H9 (cell line): ENCODE measurements at regions not wholly inside any gene's neighbourhood (a gene's known extent, or its start where the extent isn't known, plus 50 kb on each side); places are given as distances from the start of the nearest gene placed in this dataset.
"Not testable (repeated sequence)": the region's sequence is repeated elsewhere in the genome, so short reads cannot be mapped to it uniquely, and the experiment has no call there.

Source experiments
- DNase-seq: peaks from one replicate; pipeline ENCODE4 v3.0.0-alpha.2; 2017
- H2AFZ ChIP-seq: one replicate; pipeline ENCODE4 v1.6.1; 2013; ENCODE audit warnings: mild to moderate bottlenecking, low read length, control low read depth, moderate library complexity
- H2AK5ac ChIP-seq: 2 replicates; pipeline ENCODE4 v1.6.1; 2013; ENCODE audit warnings: low read length, control low read depth, mixed read lengths; ENCODE audit not compliant: insufficient read length
- H2BK120ac ChIP-seq: one replicate; pipeline ENCODE4 v1.6.1; 2013; ENCODE audit warnings: low read depth, mild to moderate bottlenecking, low read length, control low read depth, inconsistent platforms; ENCODE audit not compliant: poor library complexity, severe bottlenecking
- H2BK12ac ChIP-seq: 2 replicates; pipeline ENCODE4 v1.6.1; 2013; ENCODE audit warnings: low read length, control low read depth, mixed read lengths, low read depth; ENCODE audit not compliant: insufficient read length
- H2BK15ac ChIP-seq: 2 replicates; pipeline ENCODE4 v1.6.1; 2013; ENCODE audit warnings: low read depth, low read length, control low read depth
- H2BK20ac ChIP-seq: one replicate; pipeline ENCODE4 v1.6.1; 2013; ENCODE audit warnings: low read depth, mild to moderate bottlenecking, low read length, control low read depth, inconsistent platforms; ENCODE audit not compliant: poor library complexity, severe bottlenecking
- H2BK5ac ChIP-seq: 2 replicates; pipeline ENCODE4 v1.6.1; 2013; ENCODE audit warnings: low read length, control low read depth, mixed read lengths; ENCODE audit not compliant: insufficient read length
- H3K14ac ChIP-seq: 2 replicates; pipeline ENCODE4 v1.6.1; 2013; ENCODE audit warnings: low read length, control low read depth; ENCODE audit not compliant: insufficient read depth
- H3K18ac ChIP-seq: 2 replicates; pipeline ENCODE4 v1.6.1; 2013; ENCODE audit warnings: low read depth, mild to moderate bottlenecking, mixed read lengths, low read length, control low read depth; ENCODE audit not compliant: insufficient read length
- H3K23ac ChIP-seq: 2 replicates; pipeline ENCODE4 v1.6.1; 2013; ENCODE audit warnings: low read length, control low read depth, mixed read lengths, low read depth; ENCODE audit not compliant: insufficient read length
- H3K23me2 ChIP-seq: 2 replicates; pipeline ENCODE4 v1.6.1; 2013; ENCODE audit warnings: low read depth, mild to moderate bottlenecking, mixed read lengths, low read length, control low read depth; ENCODE audit not compliant: insufficient read length, poor library complexity, severe bottlenecking
- H3K27ac ChIP-seq: 2 replicates; pipeline ENCODE4 v1.5.1; 2013; ENCODE audit warnings: low read length, control low read depth, mixed read lengths, low read depth; ENCODE audit not compliant: insufficient read length
- H3K27me3 ChIP-seq: 2 replicates; pipeline ENCODE4 v1.6.1; 2013; ENCODE audit warnings: low read length, control low read depth, inconsistent platforms; ENCODE audit not compliant: insufficient read depth
- H3K4ac ChIP-seq: 2 replicates; pipeline ENCODE4 v1.6.1; 2013; ENCODE audit warnings: low read depth, mild to moderate bottlenecking, control low read depth, inconsistent platforms, low read length, moderate library complexity
- H3K4me1 ChIP-seq: 2 replicates; pipeline ENCODE4 v1.6.1; 2013; ENCODE audit warnings: low read length, control low read depth, inconsistent platforms; ENCODE audit not compliant: insufficient read depth
- H3K4me2 ChIP-seq: 2 replicates; pipeline ENCODE4 v1.6.1; 2013; ENCODE audit warnings: low read length, control low read depth, mixed read lengths; ENCODE audit not compliant: insufficient read length, insufficient read depth
- H3K56ac ChIP-seq: 2 replicates; pipeline ENCODE4 v1.6.1; 2013; ENCODE audit warnings: low read depth, mild to moderate bottlenecking, mixed read lengths, low read length, control low read depth; ENCODE audit not compliant: insufficient read length
- H3K79me1 ChIP-seq: 2 replicates; pipeline ENCODE4 v1.6.1; 2013; ENCODE audit warnings: low read depth, mild to moderate bottlenecking, moderate library complexity, low read length, control low read depth, inconsistent platforms; ENCODE audit not compliant: insufficient read depth, poor library complexity, severe bottlenecking
- H3K79me2 ChIP-seq: 2 replicates; pipeline ENCODE4 v1.6.1; 2013; ENCODE audit warnings: low read length, control low read depth, inconsistent platforms; ENCODE audit not compliant: insufficient read depth
- H3K9ac ChIP-seq: 2 replicates; pipeline ENCODE4 v1.6.1; 2013; ENCODE audit warnings: low read length, control low read depth, mixed read lengths; ENCODE audit not compliant: insufficient read length; ENCODE audit errors: extremely low read depth
- H3K9me3 ChIP-seq: one replicate; pipeline ENCODE4 v1.6.1; 2013; ENCODE audit warnings: low read depth, low read length, inconsistent platforms; ENCODE audit not compliant: control insufficient read depth
- H3T11ph ChIP-seq: one replicate; pipeline ENCODE4 v1.6.1; 2013; ENCODE audit warnings: mild to moderate bottlenecking, low read length, control low read depth, inconsistent platforms
- H4K20me1 ChIP-seq: one replicate; pipeline ENCODE4 v1.6.1; 2013; ENCODE audit not compliant: control insufficient read depth, insufficient read length, insufficient read depth
- H4K5ac ChIP-seq: 2 replicates; pipeline ENCODE4 v1.6.1; 2013; ENCODE audit warnings: low read depth, mild to moderate bottlenecking, mixed read lengths, low read length, control low read depth; ENCODE audit not compliant: insufficient read length
- H4K8ac ChIP-seq: replicated peaks from 2 replicates; pipeline ENCODE4 v1.6.1; 2013; ENCODE audit warnings: low read length, control low read depth, mixed read lengths, low read depth; ENCODE audit not compliant: insufficient read length
- H4K91ac ChIP-seq: 2 replicates; pipeline ENCODE4 v1.6.1; 2013; ENCODE audit warnings: low read depth, mild to moderate bottlenecking, moderate library complexity, mixed read lengths, low read length, control low read depth; ENCODE audit not compliant: insufficient read length
- H3K27ac Mint-ChIP-seq, 3 experiments: 2 replicates in 2 of 3; 3 replicates in 1 of 3; pipeline ENCODE4 v1.8.0; 2020 to 2021; ENCODE audit warnings: mixed read lengths in 3 of 3, mild to moderate bottlenecking in 1 of 3, moderate library complexity in 1 of 3
- H3K27me3 Mint-ChIP-seq: 2 replicates; pipeline ENCODE4 v1.8.0; 2021; ENCODE audit warnings: low read depth, mild to moderate bottlenecking, moderate library complexity, mixed read lengths
- H3K36me3 Mint-ChIP-seq, 3 experiments: 2 replicates in 2 of 3; 3 replicates in 1 of 3; pipeline ENCODE4 v1.8.0; 2020 to 2021; ENCODE audit warnings: low read depth in 3 of 3, mixed read lengths in 3 of 3; ENCODE audit not compliant: insufficient read depth in 1 of 3
- H3K4me1 Mint-ChIP-seq, 2 experiments: 2 replicates each; pipeline ENCODE4 v1.8.0; 2020; ENCODE audit warnings: mixed read lengths in 2 of 2
- H3K4me3 Mint-ChIP-seq, 2 experiments: 2 replicates in 1 of 2; 3 replicates in 1 of 2; pipeline ENCODE4 v1.8.0; 2020 to 2021; ENCODE audit warnings: mild to moderate bottlenecking in 2 of 2, mixed read lengths in 2 of 2, moderate library complexity in 1 of 2
- H3K9me3 Mint-ChIP-seq, 2 experiments: 2 replicates in 1 of 2; 3 replicates in 1 of 2; pipeline ENCODE4 v1.8.0; 2020; ENCODE audit warnings: mild to moderate bottlenecking in 2 of 2, mixed read lengths in 2 of 2, moderate library complexity in 1 of 2
- CTCF ChIP-seq: fragments of 200-600 bp; sonication (generic); conservative IDR thresholded peaks from 3 replicates; pipeline ENCODE4 v1.8.0; 2021; ENCODE audit warnings: antibody characterized with exemption, mild to moderate bottlenecking
- WGBS: extraction: QIAGEN DNeasy Blood & Tissue Kit; methylation state at CpG from one replicate; pipeline ENCODE4 v1.1.7; 2013; ENCODE audit warnings: missing lambda C conversion rate, low lambda C conversion rate, mixed read lengths; ENCODE audit not compliant: insufficient read length; ENCODE audit errors: extremely low coverage; 5-methylcytosine and 5-hydroxymethylcytosine counted together

GRCh38 chr4:150012851-150013360 lies 65.3 kb upstream of the DCLK2 start:
- no peak overlapping the region for H3K4me2 ChIP-seq
- no peaks in the 10 kb centered on the region for H3K79me1 ChIP-seq
- H3K4me3 Mint-ChIP-seq = no peak overlapping the region
- H3K4me1 Mint-ChIP-seq = peaks cover 7 to 8% of the 10 kb centered on the region in 2 experiments
- H2BK120ac ChIP-seq = no peak overlapping the region
- H3K4me1 ChIP-seq = no peaks in the 10 kb centered on the region
- H3K27me3 Mint-ChIP-seq = no peaks in the 10 kb centered on the region
- no peaks in the 10 kb centered on the region for H3K79me2 ChIP-seq
- WGBS = no CpG with 5 or more reads among the region's 3 CpGs
- H4K20me1 ChIP-seq = no peaks in the 10 kb centered on the region
- no peak overlapping the region for H3K18ac ChIP-seq
- no peak overlapping the region for H4K5ac ChIP-seq
- no peak overlapping the region for H3T11ph ChIP-seq
- H3K56ac ChIP-seq = no peak overlapping the region
- peaks cover 0 to 4% of the 10 kb centered on the region in 2 experiments; a peak in 2 of 5 replicates for H3K9me3 Mint-ChIP-seq
- H3K36me3 Mint-ChIP-seq = peaks cover 0 to 3% (median 0%) of the 10 kb centered on the region in 3 experiments; a peak in 1 of 7 replicates
- no peak overlapping the region for H2BK5ac ChIP-seq
- no peak overlapping the region for H4K91ac ChIP-seq
- no peak overlapping the region for H2BK15ac ChIP-seq
- no peak overlapping the region for H2AFZ ChIP-seq
- no peaks in the 10 kb centered on the region for H3K9me3 ChIP-seq
- no peak overlapping the region for H3K27ac ChIP-seq
- no peak overlapping the region for H2BK12ac ChIP-seq
- no peak overlapping the region for H3K23ac ChIP-seq
- H4K8ac ChIP-seq = no peak overlapping the region
- H3K27ac Mint-ChIP-seq = no peak overlapping the region
- no peak for TF ChIP-seq CTCF
- H2AK5ac ChIP-seq = no peak overlapping the region
- no peak overlapping the region for H3K9ac ChIP-seq
- no peak overlapping the region for H3K4ac ChIP-seq
- no peaks in the 10 kb centered on the region for H3K23me2 ChIP-seq
- H3K14ac ChIP-seq = no peak overlapping the region
- no peak for DNase-seq
- no peaks in the 10 kb centered on the region for H3K27me3 ChIP-seq
- H2BK20ac ChIP-seq = no peak overlapping the region

DNA sequence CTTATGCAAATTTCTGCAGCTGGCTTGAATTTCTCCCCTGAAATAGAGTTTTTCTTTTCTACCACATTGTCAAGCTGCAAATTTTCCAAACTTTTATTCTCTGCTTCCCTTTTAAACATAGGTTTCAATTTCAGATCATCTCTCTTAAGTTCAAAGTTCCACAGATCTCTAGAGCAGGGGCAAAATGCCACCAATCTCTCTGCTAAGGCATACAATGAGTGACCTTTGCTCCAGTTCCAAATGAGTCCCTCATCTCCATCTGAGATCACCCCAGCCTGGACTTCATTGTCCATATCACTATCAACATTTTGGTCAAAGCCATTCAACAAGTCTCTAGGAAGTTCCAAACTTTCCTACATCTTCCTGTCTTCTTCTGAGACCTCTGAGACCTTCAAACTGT lies 62.3 kb upstream of the DCLK2 start:
- not testable (repeated sequence) for H3K36me3 Mint-ChIP-seq, H3K27ac ChIP-seq, H3K79me1 ChIP-seq, H3K9me3 Mint-ChIP-seq, H3K4ac ChIP-seq, H2AFZ ChIP-seq, H3K27me3 ChIP-seq, H3K9me3 ChIP-seq, H2BK12ac ChIP-seq, H3K9ac ChIP-seq, H3K23me2 ChIP-seq, H2BK15ac ChIP-seq, H2BK120ac ChIP-seq, H3K56ac ChIP-seq, H4K8ac ChIP-seq, H3K4me2 ChIP-seq, H3K4me1 ChIP-seq, H3K14ac ChIP-seq, H3K18ac ChIP-seq, H3K27me3 Mint-ChIP-seq, H2BK5ac ChIP-seq, H3K23ac ChIP-seq, H4K91ac ChIP-seq, H3K79me2 ChIP-seq, H3K27ac Mint-ChIP-seq, H3T11ph ChIP-seq, H3K4me3 Mint-ChIP-seq, H2BK20ac ChIP-seq, H2AK5ac ChIP-seq, H4K5ac ChIP-seq, DNase-seq, H4K20me1 ChIP-seq
- peaks cover 7 to 11% of the 10 kb centered on the region in 2 experiments for H3K4me1 Mint-ChIP-seq
